ENCODE measurements at regions not wholly inside any gene's neighbourhood (a gene's known extent, or its start where the extent isn't known, plus 50 kb on each side); places are given as distances from the start of the nearest gene placed in this dataset.

DNA sequence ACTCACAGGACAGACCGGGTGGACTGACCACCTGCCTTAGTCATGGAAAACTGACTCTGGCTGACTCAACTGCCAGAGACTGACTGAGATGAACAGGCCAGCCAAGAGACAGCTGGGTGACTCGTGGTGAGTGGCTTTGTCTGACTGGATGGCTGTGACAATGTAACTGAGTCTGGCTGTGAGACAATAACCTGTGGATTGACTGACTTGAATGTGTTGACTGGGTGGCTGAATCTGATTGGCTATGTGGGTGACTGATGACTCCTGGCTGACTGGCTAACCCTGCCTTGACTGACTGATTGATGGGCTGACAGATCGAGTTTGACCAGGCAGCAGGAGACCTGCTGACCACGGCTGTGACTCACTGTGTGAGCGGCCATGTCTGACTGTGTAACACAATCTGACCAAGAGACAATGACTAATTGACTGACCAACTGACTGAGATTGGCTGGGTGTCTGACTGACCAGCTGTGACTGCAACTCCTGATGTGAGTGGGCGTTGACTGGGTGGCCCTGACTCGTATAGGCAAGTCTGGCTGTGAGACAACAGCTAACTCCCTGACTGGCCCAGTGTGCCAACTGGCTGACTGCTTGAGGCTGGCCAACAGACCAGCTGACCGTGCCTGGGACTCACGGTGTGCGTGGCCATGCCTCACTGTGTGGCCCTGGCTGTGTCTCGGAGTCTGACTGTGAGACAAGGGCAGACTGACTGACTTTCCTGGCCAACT lies 509.1 kb downstream of the SHQ1 start:
- Mint-ChIP-seq H3K27me3 (no peaks in the 10 kb centered on the region), H3K4me3 (no peak overlapping the region), H3K27ac (no peak overlapping the region), H3K36me3 (no peaks in the 10 kb centered on the region), H3K4me1 (peaks cover 19% of the 10 kb centered on the region), H3K9me3 (no peaks in the 10 kb centered on the region)
- DNase-seq: no peak
- CTCF ChIA-PET: no interaction called here

DNA sequence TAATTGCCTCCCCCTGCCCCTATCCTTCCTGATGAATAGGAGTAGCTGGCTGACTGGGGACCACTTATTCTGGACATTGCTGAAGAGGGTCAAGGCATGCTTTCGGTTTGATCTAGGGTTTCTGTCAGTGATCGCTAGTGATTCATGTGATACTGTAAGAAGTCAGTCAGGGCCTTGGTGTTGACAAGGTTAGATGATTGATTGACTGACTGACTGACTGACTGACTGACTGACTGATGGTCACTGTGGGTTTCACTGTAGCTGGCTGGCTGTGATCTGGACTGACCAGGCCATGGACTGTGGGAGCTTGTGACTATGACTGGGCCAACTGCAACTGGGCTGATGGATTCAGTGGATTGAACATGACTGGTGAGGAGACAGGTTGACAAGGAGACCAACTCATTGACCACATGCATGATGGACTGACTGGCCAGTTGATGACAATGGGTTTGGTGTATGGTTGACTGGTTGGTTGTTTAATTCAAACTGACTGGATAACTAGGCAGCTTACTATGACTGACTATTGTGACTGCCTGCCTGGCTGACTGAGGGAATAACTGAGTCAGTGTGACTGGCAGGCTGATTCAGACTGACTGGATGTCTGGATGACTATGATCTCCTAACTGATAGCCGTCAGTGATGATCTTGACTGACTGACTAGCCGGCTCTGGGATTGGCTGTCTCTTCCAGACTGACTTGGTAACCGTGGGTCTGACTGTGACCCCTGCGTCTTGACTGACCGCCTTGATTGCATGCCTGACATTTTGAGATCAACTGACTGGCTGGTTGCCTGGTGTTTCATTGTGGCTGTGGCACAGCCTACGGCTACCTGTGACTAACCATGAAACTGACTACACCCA lies 509.9 kb downstream of the SHQ1 start:
- CTCF ChIA-PET: no interaction called here
- no peaks in the 10 kb centered on the region for H3K27me3 Mint-ChIP-seq
- H3K27ac Mint-ChIP-seq: no peak overlapping the region
- no peaks in the 10 kb centered on the region for H3K9me3 Mint-ChIP-seq
- no peaks in the 10 kb centered on the region for H3K36me3 Mint-ChIP-seq
- no peak overlapping the region for H3K4me3 Mint-ChIP-seq
- DNase-seq: no peak
- H3K4me1 Mint-ChIP-seq: peaks cover 11% of the 10 kb centered on the region

DNA sequence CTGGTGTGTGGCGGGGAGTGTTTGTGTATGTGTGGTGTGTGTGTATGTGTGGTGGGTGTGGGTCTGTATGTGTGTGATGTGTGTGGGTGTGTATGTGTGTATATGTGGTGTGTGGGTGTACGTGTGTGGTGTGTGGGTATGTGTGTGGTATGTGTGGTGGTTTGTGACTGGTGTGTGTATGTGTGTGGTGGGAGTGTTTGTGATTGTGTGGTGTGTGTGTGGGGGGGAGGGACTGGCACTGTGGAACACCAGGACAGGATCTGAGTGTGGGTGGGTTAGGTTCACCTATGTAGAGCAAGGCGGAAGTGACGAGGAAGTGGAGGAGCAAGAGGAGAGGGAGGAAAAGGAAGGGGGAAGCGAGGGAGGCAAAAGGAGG lies 510.8 kb downstream of the SHQ1 start:
- Mint-ChIP-seq H3K27ac (no peak overlapping the region), H3K4me1 (peaks cover 2% of the 10 kb centered on the region), H3K27me3 (no peaks in the 10 kb centered on the region), H3K4me3 (no peak overlapping the region), H3K9me3 (no peaks in the 10 kb centered on the region), H3K36me3 (no peaks in the 10 kb centered on the region)
- no peak for DNase-seq
- CTCF ChIA-PET: no interaction called here

DNA sequence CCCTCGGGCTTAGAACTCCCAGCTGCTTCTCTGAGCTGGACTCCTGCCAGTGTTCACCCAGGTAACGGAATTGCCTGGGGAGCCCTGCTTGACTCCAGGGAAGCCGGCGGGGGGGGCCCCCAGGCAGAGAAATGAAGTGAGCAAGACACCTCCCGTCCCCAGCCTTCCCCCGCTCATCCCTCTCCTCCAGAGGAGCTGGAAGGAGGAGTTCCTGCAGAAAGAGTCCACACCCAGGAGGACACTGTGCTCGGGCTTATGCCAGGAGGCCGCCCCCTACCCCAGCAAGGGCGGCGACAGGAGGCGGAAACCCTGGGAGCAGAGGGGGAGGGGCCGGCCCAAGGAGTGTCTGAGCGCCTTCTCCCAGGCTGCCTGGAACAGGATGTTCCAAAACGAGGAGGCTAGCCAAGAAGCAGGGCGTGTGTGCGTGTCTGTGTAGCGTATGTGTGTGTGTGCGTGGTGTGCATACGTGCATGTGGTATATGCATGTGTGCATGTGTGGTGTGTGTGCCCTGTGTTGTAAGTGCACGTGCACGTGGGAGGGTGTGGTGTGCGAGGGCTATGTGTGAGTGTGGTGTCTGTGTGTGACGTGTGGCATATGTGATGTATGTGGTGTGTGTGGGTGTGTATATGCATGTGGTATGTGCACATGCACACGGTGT lies 511.3 kb downstream of the SHQ1 start:
- H3K4me3 Mint-ChIP-seq: no peak overlapping the region
- no peaks in the 10 kb centered on the region for H3K36me3 Mint-ChIP-seq
- no peaks in the 10 kb centered on the region for H3K9me3 Mint-ChIP-seq
- CTCF ChIA-PET: no interaction called here
- no peak for DNase-seq
- H3K4me1 Mint-ChIP-seq: no peaks in the 10 kb centered on the region
- H3K27me3 Mint-ChIP-seq: no peaks in the 10 kb centered on the region
- no peak overlapping the region for H3K27ac Mint-ChIP-seq

DNA sequence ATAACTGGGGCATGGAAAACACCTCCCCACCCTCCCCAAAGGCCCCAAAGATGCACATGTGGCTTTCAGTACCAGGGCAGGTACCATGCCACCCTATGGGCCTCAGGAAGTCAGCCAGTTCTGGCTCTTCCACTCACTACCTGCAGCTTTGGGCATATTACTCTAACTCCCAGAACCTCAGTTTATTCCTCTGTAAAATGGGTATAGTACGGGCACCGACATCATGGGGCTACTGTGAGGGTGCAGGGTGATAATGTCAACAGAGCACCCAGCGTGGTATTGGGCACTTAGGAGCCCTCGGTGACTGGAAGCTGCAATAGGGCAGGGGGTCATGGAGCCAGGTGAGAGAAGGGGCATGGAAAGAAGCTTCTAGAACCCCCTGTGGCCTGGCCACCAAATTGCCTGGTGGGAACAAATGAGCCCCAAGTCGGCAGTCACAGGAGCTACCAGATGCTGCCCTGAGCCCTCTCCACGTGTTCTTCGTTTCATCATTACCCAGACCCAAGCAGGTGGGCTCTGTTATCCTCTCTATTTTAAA lies 512.1 kb downstream of the SHQ1 start:
- no peaks in the 10 kb centered on the region for H3K9me3 Mint-ChIP-seq
- H3K27me3 Mint-ChIP-seq: peaks cover 5% of the 10 kb centered on the region
- H3K27ac Mint-ChIP-seq: no peak overlapping the region
- no peaks in the 10 kb centered on the region for H3K4me1 Mint-ChIP-seq
- no peak for DNase-seq
- no peaks in the 10 kb centered on the region for H3K36me3 Mint-ChIP-seq
- no peak overlapping the region for H3K4me3 Mint-ChIP-seq
- CTCF ChIA-PET: no interaction called here

DNA sequence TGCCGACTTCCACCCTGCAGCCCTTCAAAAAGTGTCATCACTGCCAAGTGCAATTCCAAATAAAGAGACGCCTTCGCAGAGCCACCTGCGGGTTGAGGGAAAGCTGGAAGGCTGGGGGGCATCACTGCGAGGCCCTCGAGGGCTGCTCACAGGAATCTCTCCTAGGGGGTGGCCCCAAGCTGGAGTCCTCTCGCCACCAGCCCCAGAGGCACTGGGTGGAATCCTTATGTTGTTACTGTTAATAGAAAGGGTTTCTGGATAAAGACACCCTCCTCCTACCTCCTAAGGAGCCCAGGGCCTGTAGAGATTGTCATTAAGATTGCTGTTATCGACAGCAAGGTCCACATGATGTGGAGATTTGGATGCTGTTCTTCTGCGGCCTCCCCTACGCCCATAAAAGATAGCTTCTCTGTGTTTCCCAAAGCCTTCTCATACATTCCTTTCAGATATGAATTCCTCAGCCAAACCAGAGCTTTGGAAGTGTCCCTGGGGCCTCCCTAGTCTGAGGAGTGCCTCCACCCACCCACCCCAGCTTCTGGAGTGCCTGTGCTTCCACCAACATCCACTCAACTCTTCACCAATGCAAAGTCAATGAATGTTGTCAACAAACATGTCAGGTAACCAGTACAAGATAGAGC lies 512.7 kb downstream of the SHQ1 start:
- no peaks in the 10 kb centered on the region for H3K9me3 Mint-ChIP-seq
- DNase-seq: no peak
- H3K4me3 Mint-ChIP-seq: no peak overlapping the region
- peaks cover 5% of the 10 kb centered on the region for H3K27me3 Mint-ChIP-seq
- H3K36me3 Mint-ChIP-seq: no peaks in the 10 kb centered on the region
- CTCF ChIA-PET: no interaction called here
- H3K27ac Mint-ChIP-seq: no peak overlapping the region
- no peaks in the 10 kb centered on the region for H3K4me1 Mint-ChIP-seq

DNA sequence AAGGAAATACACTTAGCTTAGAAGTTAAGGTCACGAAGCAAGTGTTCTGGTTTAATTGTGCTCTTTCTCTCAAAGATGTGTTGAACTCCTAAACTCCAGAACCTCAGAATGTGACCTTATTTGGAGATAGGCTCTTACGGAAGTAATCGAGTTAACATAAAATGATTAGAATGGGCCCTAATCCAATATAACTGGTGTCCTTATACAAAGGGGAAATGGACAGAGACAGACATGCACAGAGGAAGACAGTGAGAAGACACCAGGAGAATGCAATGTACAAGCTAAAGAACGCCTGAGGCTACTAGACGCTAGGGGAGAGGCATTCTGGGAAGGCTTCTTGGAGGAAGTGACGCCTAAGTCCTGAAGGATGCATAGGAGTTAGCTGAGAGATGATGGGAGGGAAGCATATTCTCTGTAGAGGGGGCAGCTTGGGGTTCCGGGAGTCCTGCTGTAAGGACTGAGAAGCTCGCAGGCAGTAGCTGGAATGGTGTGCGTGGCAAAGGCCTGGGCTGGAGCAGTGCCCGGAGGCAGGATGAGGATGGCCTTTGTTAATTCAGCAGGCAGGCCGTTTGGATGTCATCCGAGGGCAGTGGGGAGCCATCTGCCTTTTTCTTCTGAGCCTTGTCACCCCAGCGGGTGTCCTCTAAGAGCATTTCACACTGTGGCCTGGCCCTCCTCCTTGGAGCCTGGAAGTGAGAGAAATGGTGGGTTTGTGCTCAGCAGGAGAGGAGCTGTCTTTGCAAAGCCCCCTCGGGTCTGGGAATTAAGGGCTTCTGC lies 513.4 kb downstream of the SHQ1 start:
- Mint-ChIP-seq H3K27ac (no peak overlapping the region), H3K4me3 (no peak overlapping the region), H3K9me3 (no peaks in the 10 kb centered on the region), H3K27me3 (peaks cover 10% of the 10 kb centered on the region), H3K4me1 (no peaks in the 10 kb centered on the region), H3K36me3 (no peaks in the 10 kb centered on the region)
- CTCF ChIA-PET: interaction anchor here (1.3 kb wide), 1 partner anchor 11 kb away, joined by 3 read pairs; no protein-coding TSS in a partner anchor
- no peak for DNase-seq

DNA sequence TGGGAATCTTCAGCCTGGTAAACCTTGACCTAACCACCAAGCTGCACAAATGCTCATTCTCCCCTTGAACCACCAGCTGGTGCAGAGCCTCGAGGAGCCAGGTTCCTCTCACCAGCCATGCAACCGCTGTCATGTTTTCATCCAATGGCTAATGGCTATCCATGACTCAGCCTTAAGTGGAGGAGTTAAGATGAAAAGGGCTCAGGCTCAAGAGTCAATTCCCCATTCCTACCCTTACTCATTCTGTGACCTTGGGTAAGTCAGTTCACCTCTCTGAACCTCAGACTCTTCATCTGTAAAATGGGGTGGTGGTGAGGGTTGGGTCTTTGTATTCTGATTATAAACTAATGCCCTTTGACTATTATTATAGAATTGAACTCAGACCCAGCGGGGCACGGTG lies 515.6 kb downstream of the SHQ1 start:
- no peaks in the 10 kb centered on the region for H3K4me1 Mint-ChIP-seq
- CTCF ChIA-PET: no interaction called here
- no peak overlapping the region for H3K27ac Mint-ChIP-seq
- no peak for DNase-seq
- peaks cover 23% of the 10 kb centered on the region for H3K27me3 Mint-ChIP-seq
- H3K36me3 Mint-ChIP-seq: no peaks in the 10 kb centered on the region
- H3K9me3 Mint-ChIP-seq: no peaks in the 10 kb centered on the region
- H3K4me3 Mint-ChIP-seq: no peak overlapping the region

DNA sequence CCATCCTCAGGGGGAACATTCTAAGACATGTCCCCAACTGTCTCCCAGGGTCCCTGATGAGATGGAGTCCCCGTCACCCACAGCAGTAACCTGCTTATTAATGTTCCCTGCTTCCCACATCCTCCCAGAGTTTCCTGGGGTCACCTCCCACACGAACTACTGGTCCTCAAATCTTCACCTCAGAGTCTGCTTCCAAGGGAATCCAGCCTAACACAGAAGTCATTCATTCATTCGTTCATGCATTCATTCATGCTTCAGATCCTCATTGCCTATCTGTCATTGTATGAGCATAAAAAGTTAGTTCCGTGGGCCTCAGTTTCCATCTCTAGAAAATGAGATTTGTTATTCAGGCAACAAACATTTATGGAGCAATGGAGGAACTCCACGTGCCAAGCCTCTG lies 516.2 kb downstream of the SHQ1 start:
- Mint-ChIP-seq H3K9me3 (peaks cover 1% of the 10 kb centered on the region), H3K27ac (no peak overlapping the region), H3K36me3 (no peaks in the 10 kb centered on the region), H3K27me3 (peaks cover 23% of the 10 kb centered on the region), H3K4me1 (no peaks in the 10 kb centered on the region), H3K4me3 (no peak overlapping the region)
- CTCF ChIA-PET: no interaction called here
- no peak for DNase-seq

DNA sequence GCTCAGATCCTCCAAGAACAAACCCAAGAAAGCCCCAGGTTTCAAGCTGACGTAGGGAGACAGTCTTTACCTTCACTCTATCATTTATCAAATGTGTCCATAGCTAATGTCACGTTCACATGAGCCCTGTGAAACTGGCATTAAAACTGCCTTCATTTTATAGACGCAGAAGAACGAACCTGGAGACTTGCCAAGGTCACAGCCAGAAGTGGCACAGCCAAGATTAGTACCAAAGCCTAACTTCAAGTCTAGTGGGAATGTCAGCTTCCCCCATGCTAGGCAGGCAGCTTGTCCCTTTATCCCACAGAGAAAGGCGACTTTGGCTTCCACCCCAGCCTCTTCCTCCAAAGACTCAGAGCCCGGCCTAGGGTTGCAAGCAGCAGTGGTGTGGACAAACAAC lies 517.2 kb downstream of the SHQ1 start:
- Mint-ChIP-seq H3K4me1 (no peaks in the 10 kb centered on the region), H3K4me3 (no peak overlapping the region), H3K9me3 (peaks cover 3% of the 10 kb centered on the region), H3K36me3 (no peaks in the 10 kb centered on the region), H3K27me3 (peaks cover 23% of the 10 kb centered on the region), H3K27ac (no peak overlapping the region)
- CTCF ChIA-PET: interaction anchor here (0.7 kb wide), 1 partner anchor 369 kb away, joined by 3 read pairs; no protein-coding TSS in a partner anchor
- no peak for DNase-seq

DNA sequence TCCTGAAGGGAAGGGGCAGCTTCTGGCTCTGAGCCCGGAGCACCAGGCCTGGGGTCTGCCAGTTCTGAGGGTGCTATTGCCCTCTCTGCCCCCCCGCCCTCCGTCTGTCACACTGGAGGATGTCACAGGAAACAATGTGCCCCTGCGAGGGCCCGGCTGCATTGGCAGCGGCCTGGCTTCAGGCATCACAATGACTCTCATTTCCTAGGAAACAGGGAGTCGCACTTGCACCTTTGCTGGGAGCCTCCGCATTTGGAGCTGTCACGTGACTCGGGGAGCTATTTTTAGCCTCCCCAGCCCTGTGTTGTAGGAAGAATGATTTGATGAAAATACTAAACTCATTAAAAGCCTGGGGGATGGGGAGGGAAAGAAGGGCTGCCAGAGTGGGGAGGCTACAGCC lies 518.9 kb downstream of the SHQ1 start:
- DNase-seq: no peak
- Mint-ChIP-seq H3K27me3 (peaks cover 23% of the 10 kb centered on the region), H3K4me1 (no peaks in the 10 kb centered on the region), H3K4me3 (no peak overlapping the region), H3K27ac (no peak overlapping the region), H3K36me3 (no peaks in the 10 kb centered on the region), H3K9me3 (peaks cover 3% of the 10 kb centered on the region)
- CTCF ChIA-PET: no interaction called here

DNA sequence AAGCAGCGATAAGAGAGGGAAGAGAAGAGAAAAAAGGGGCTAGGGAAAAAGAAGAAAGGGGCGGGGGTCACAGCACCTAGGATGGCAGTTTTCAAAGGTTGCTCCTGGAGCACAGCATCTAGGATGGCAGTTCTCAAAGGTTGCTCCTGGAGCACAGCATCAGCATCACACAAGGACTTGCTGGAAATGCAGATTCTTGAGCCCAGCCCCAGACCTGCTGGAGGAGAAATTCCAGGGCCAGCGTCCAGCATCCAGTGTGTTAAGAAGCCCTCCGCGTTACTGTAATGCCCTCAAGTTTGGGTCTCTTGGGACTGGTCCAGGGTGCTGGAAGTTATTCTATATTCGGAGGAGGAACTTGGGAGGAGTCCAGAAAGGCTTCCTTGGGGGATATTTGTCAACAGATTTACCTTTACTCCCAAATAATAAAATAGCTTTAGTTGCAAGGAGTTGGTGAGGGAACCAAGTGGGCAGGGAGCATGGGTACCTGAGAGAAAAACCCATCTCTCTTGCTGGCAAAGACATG lies 519.4 kb downstream of the SHQ1 start:
- H3K9me3 Mint-ChIP-seq: peaks cover 3% of the 10 kb centered on the region
- no peaks in the 10 kb centered on the region for H3K4me1 Mint-ChIP-seq
- no peak for DNase-seq
- H3K27ac Mint-ChIP-seq: no peak overlapping the region
- H3K27me3 Mint-ChIP-seq: peaks cover 23% of the 10 kb centered on the region
- no peak overlapping the region for H3K4me3 Mint-ChIP-seq
- H3K36me3 Mint-ChIP-seq: no peaks in the 10 kb centered on the region
- CTCF ChIA-PET: no interaction called here

DNA sequence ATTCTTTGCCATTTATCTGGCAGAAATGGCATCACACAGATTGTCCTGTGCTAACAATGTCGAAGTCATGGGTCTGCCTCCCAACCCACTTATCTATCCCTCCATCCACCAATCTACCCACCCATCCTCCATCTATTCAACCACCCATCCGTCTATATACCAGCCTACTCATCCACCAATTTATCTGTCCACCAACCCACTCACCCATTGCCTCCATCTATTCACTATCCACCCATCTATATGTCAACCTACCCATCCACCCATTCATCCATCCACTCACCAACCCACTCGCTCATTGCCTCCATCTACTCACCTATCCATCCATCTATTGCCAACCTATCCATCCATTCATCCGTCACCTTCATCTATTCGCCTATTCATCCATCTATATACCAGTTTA lies 521.2 kb downstream of the SHQ1 start:
- Mint-ChIP-seq H3K9me3 (peaks cover 3% of the 10 kb centered on the region), H3K36me3 (no peaks in the 10 kb centered on the region), H3K27me3 (peaks cover 23% of the 10 kb centered on the region), H3K27ac (no peak overlapping the region), H3K4me1 (no peaks in the 10 kb centered on the region), H3K4me3 (no peak overlapping the region)
- CTCF ChIA-PET: no interaction called here
- DNase-seq: no peak

All from activated naive CD4-positive, alpha-beta T cell treated with anti-CD3 and anti-CD28 coated beads, Interleukin-2, amount 10 ng/mL, durations not matched to agents 7 days and 5 days (primary cell).